HG03575 (cell line): ENCODE measurements at regions not wholly inside any gene's neighbourhood (a gene's known extent, or its start where the extent isn't known, plus 50 kb on each side); places are given as distances from the start of the nearest gene placed in this dataset.

Source experiments
- ATAC-seq: cut with Tn5 transposase; IDR thresholded peaks from one replicate; pipeline ENCODE4 v1.9.1; 2021; ENCODE audit not compliant: unreplicated experiment, insufficient number of reproducible peaks, low FRiP score; ENCODE audit errors: extremely low read depth

- ATAC-seq: no peak
Observed at GRCh38 chr1:87591492-87591891, 262.8 kb downstream of the LMO4 start.

GRCh38 chr1:87592156-87592555 is 263.5 kb downstream of the LMO4 start:
- peak; percentile 79 for ATAC-seq

GRCh38 chr1:87594736-87595383 is 266.2 kb downstream of the LMO4 start:
- no peak for ATAC-seq

GRCh38 chr1:87595384-87595781 is 266.7 kb downstream of the LMO4 start:
- no peak for ATAC-seq

GRCh38 chr1:87598429-87598828 is 269.7 kb downstream of the LMO4 start:
- no peak for ATAC-seq

GRCh38 chr1:87599569-87599968 is 270.9 kb downstream of the LMO4 start:
- no peak for ATAC-seq

GRCh38 chr1:87600055-87600850 is 271.6 kb downstream of the LMO4 start:
- ATAC-seq: no peak

GRCh38 chr1:87600854-87601253 is 272.2 kb downstream of the LMO4 start:
- no peak for ATAC-seq

GRCh38 chr1:87603626-87604025 is 274.9 kb downstream of the LMO4 start:
- no peak for ATAC-seq

GRCh38 chr1:87612956-87613355 is 284.3 kb downstream of the LMO4 start:
- ATAC-seq: no peak

GRCh38 chr1:87615491-87615890 is 286.8 kb downstream of the LMO4 start:
- no peak for ATAC-seq

- no peak for ATAC-seq
Observed at GRCh38 chr1:87615901-87616300, 287.2 kb downstream of the LMO4 start.

- ATAC-seq: no peak
Observed at GRCh38 chr1:87620807-87621206, 292.1 kb downstream of the LMO4 start.

GRCh38 chr1:87629673-87630072 is 301.0 kb downstream of the LMO4 start:
- ATAC-seq: no peak

GRCh38 chr1:87632232-87632631 is 303.6 kb downstream of the LMO4 start:
- no peak for ATAC-seq

GRCh38 chr1:87636198-87636892 is 307.7 kb downstream of the LMO4 start:
- no peak for ATAC-seq

GRCh38 chr1:87638636-87639035 is 310.0 kb downstream of the LMO4 start:
- no peak for ATAC-seq

- no peak for ATAC-seq
Observed at GRCh38 chr1:87641996-87642395, 313.3 kb downstream of the LMO4 start.

- no peak for ATAC-seq
Observed at GRCh38 chr1:87642581-87643221, 314.0 kb downstream of the LMO4 start.
